GM18502 (cell line): ENCODE measurements at regions not wholly inside any gene's neighbourhood (a gene's known extent, or its start where the extent isn't known, plus 50 kb on each side); places are given as distances from the start of the nearest gene placed in this dataset.

ENCODE experiments used
- ATAC-seq: cut with Tn5 transposase; IDR thresholded peaks from one replicate; pipeline ENCODE4 v1.9.1; 2021; ENCODE audit warnings: mild to moderate bottlenecking; ENCODE audit not compliant: unreplicated experiment, poor library complexity

DNA sequence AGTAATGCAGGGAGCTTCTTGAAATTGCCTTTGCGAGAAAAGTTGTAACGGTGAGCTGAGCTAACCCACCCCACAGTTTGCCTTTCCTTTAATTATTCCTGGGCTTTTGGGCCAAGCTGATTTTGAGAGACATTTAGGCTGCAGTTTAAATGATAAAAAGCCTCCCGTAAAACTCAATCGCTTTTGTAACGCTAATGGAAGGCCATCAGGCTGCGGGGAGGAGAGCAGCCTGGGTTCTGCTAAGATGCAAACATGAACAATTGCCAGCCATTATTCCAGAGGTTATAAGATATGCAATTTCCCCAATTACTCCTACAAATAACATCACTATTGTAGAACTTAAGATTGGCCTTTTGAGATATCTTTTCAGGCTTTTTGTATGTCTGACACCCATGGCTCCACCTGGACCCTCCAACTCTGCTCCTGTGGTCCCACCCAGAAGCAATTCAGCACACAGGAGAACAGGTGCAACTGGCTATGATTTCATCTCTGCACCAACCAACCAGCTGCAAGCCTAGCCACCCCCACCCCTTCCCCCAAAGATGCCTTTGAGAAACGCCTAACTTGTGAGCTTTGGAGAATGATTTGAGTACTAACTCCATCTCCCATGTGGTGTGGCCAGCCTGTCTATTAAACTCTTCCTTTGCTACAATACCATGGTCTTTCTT, 108.2 kb upstream of the FAM9C start:
- no peak for ATAC-seq

DNA sequence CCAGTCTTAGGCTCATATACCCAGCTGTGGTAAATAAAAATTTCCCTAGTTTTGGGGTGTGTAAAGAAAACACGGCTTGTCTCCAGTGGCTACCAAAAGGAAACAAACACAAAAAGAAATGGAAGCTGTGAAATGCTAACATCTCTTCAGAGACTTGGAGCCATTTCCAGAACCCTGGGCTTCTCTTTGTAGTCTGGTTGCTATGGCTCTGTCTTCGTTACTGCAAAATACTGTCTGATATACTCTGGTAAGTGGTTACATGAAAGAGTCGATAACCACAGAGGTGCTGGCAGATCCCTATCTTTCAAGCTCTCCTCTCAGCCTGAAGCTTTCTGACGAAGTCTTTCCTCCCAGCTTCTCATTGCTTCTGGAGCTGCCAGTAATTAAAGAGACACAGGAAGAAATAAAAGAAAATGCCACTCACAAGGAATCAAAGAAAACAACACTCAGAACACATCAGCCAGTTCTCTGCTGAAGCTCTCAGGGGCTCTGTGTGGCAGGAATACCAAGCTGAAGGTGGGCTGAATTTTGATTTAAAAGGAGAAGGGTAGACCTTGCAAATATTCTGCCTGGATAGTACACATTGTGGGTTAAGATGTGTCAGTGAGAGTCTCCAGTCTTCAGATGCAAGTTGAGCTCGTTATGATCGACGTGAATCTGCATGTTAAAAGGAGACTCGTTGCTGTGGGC, 107.6 kb upstream of the FAM9C start:
- no peak for ATAC-seq

DNA sequence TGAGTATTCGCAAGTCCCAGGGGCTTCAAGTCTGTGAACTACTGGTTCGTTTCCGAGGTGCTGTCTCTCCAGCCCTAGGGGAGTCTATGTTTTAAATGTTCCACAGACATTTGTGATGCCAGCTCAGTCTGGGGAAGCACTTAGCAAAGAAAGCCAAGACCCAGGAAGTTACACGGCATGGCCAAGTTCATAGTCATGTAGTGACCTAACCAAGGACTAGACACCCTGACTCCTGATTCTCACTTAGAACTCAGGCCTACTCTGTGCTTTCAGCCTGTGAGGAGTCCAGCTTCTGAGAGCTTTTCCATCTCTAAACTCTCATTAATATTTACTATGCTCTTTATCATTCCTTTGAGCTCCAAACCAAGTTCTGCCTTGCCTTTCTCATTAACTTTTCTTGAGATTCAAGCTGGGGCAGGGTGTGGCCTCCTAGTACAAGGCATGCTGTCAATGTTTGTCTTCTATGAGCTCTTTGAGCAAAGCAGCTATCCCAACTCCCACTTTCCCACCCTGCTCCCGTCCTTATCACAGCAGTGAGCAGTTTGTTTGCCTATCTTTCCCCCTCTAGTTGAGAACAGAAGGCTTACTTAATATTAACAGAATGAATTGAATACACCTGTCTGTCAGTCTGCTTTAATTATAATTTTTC, 105.4 kb upstream of the FAM9C start:
- ATAC-seq = no peak

DNA sequence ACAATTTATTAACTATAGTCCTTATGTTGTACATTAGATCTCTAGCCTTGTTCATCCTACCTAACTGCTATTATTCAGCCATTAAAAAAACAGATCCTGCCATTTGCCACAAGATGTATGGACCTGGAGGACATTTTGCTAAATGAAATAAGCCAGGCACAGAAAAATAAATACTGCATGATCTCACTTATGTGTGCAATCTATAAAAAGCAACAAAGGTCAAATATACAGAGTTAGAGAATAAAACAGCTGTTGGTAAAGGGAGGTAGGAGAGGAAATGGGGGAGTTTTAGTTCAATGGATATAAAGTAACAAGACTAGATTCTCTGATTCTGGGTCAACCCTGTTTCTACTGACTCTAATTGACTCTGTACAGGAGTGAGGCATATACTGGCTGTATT, 103.3 kb upstream of the FAM9C start:
- no peak for ATAC-seq

DNA sequence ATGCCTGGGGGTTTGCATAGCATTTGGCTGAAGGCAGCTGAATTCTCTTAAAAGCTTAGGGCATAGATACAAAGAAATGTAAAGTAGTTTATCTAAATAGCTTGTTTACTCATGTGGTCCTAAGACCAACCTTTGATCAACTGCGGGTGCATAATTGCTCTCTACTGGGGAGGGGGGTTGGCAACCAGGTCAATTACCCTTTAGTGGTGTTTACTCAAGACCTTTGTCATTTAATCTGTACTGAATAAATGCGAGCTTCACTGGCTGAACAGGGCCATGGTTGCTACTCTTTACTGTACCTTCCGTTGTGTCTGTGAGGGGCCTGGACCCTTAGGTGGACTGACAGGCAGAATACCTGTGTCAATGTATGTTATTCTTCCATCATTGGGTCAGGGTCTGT, 102.7 kb upstream of the FAM9C start:
- ATAC-seq = no peak

DNA sequence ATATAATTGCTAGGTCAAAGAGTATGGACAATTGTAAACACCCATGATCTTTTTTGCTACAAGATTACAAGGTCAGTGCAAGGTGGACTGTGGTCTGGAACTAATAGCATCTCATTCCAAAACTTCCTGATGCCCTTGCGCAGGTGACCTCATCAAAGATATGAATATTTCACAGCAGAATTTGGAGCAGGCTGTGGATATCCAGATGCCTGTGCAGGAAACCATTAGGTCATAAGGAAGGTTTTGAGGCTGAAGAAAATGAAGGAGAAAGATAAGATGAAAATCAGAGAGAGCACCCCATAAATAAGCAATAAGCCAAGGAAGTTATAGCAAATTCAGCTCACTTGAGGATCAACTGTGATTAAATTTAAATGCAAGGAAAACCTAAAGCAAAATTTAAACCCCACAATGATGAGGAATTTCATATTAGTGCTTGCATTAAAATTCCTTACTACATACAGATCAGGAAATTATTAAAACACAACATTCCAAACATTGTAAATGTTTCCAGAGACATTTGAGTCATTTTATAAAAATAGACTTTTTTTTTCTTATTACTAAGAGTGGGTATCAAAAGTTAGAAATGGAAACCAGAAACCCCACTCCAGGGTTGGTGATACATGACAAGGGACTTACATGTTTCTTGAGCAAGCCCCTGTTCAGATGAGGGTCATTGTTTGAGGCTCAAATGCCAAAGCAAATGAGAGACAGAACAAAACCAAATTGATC, 100.7 kb upstream of the FAM9C start:
- ATAC-seq = no peak

DNA sequence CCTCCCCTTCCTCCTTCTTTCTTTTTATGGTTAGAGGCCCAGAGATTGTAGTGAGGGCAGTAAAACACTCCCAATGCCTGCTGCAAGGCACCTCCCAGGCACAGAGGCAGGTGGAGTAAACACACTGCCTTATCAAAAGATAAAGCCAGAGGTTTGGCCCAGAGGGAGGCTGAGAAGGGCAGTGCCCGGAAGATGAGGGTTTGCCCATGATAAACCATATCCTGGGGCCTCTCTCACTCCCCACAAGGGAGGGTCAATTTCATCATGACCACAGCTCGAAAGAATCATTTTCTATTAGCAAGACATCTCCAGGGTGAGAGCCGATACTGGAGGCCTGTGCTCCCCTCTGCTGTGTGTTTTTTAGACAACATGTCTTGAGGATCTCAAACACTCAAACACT, 98.5 kb upstream of the FAM9C start:
- no peak for ATAC-seq

DNA sequence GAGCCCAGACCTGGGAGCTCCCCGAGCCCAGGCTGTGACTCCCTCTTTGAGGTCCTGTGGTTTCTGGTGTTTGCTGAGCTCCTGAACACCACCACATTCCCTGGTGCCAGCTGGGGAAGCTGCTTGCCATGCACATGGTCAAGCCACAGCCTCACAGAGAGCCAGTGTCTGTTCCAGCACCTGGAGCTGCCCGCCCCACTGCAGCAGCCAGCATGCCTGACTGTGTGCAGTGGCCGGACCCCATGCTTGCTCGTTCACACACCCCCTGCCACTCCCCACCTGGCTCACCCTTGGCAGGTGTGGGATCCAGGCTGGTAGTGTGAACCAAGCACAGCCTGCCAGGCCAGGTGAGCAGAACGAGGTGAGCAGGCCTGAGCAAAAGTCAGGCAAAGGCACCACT, 95.6 kb upstream of the FAM9C start:
- ATAC-seq = no peak

DNA sequence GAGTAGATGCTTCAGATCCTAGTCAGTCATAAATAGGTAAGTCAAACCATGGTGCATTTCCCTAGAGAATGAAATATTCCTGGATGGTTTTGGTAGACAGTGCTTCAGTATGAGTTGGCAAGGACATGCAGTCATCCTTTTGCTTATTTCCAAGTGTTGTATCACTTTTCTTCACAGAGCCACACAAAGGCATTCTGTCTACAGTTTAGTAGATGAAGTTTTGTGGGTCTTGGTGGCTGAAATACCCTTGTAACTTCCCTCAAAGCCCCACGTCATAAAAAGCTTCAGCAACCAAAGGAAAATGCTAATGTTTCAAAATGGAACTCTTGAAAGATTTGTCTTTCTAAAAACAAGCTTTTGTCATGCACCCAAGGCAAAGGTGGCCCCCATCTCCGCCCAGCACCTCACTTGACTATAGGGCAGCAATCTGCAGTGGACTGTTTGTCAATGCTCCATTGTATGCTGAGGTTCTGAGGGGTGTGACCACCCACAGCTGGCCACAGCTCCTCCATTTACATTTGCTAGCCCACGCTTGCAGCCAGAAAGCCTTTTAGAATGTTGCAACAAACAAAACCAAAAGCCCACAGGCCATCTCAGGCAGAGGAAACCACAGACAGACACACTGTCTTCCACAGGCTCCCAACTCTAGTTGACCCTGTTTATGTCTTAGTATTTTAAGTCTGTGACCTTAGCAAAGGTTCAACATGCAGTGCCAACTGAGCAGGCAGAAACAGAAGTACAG, 87.1 kb upstream of the FAM9C start:
- no peak for ATAC-seq

DNA sequence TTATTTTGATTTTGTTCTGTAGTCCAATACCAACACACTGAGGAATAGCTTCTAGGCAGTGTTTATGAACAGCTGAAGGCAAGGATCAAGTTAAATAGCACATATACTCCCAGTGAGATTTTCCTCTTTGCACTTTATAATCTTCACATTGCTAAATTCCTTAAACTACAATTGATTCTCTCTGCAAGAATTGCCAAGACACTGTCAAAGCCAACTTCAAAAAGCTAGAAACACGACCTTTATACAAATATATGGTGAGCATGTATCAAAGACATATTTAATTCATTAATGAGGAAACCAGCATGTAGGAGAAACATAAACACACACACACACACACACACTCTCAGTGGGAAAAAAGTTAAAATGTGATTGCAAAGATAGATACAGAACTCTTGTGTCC, 86.4 kb upstream of the FAM9C start:
- ATAC-seq = no peak

DNA sequence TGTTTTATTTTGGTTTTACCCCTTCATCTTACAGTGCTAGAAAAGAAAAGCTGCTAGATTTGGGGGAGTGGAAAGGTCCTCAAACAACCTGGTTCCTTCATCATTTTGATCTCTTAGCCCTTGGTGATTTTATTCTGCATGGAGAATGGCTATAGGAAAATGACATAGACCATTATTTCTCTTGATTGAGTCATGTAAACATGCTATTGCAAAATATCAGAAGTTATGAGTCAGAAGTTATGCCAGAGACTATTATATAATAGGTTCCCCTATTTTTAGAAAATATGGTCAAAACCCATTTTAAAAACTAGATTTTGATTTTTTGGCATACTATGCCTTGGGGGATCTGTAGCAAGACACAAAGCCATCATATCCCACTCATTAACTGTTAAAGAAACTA, 83.7 kb upstream of the FAM9C start:
- ATAC-seq = no peak

DNA sequence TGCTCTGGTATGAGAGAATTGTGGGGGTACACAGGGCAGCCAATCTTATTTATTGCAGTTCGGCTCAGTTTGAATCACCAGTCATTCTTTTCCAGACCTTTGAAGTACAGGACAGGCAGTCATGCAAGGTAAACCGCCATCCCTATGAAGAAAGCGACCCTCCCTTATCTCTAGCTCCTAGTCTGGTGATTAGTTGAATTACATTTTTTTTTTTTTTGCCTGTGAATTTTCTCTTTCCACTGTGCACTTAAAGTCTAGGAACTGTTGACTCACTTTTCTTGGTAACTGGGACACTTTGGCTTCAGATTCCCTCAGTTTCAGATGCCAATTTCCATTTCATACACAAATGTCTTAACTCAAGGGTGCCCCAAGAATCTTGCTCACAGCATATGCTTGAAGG, 82.4 kb upstream of the FAM9C start:
- no peak for ATAC-seq

DNA sequence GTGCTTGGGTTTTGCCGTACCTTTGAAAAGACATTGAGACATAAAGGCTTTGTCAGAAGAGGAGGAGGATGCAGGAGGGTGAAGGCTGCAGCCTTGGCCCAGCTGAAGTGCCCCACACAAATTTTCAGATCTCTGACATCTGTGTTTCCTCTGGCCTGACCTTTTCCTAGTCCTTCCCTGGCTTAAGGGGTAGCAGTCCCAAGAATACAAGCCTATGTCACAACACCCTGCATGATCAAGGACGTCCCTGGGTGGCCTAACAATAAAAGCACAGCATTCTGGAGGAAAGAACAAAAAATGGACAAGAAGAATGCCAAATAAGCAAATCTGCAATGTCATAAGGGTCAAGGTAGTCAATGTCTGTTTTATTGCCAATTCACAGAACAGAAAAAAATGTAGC, 80.8 kb upstream of the FAM9C start:
- no peak for ATAC-seq

DNA sequence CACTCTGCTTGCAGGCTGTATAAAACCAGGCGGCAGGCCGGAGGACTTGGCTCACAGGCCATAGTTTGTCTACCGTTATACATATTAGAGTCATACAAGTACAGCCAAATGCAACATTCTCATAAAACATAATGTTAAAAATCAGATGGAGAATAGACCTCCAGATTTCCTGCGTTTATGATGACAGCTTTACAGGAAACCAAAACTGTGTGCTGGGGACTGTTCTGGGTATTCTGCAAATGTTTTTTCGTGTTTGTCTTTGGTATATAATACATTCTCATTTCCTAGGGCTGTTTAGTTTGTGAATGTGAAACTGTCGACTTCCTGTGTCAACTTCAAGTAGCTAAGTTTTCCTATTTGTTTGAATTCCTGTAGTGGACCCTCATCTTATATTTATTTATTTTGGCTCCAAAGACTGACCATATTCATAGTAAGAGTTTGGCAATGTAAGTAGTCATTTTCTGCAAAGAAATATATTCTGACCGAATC, 79.5 kb upstream of the FAM9C start:
- no peak for ATAC-seq

DNA sequence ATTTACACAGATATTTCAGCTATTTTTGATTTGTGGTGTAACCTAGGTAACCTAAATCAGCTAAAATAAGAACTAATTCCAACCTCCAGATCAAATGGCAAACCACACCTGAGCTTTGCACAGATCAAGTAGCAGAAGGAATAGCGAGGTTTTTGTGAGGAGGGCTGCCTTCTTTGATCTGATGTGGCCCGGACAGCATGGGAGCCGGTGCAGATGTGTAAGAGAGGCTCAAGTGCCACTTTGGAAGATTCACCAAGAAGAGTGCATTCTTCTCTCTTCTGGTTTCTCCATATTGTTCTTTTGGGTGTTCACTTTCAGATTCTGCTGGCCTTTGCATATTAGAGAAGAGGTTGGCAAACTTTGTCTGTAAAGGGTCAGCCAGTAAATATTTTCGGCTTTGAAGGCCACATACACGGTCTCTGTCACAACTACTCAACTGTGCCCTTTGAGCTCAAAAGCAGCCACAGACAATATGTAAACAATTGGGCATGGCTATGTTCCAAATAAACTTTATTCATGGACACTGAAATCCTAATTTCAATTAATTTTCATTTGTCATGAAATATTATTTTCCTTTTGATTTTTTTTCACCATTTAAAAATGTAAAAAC, 78.9 kb upstream of the FAM9C start:
- no peak for ATAC-seq

DNA sequence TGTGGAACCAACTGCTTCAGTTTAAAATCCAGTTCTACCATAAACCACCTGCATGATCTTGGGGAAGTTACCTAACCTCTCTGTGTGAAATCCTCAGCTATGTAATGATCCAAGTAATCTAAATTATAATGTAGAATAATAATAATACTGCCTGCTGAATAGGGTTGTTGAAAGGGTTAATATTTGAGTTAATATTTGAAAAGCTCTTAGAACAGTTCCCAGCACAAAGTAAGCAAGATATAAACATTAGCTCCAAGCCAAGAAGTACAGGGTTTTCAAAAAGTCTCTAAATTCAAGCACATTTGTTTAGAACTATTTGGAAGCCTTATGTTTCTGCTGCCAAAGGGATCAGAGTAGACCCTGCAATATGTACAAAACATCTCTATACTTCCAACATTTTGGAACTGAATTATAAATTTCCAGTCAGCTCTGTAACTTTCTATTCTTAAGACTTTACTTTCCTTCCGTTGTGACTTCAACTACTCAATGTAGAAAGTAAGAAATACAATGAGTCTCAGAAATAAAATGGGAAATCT, 76.7 kb upstream of the FAM9C start:
- ATAC-seq = no peak

DNA sequence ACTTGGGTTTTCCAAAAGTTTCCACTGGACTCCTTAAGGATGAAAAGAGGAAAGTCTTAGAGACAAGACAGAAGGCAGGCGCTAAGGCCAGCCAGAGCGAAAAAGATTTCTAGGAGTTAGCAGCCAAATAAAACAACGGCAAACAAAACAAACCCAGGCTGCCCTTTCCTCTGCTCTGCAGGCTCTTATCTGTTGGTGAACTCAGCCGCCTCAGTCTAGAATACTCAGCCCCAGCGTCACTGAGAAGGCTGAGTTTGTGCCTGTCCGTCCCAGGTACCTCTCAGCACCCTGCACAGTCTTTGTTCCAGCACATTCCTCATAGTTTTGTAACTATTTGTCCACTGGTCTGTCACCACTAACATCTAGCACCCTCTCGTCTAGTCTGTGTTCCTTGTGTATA, 75.6 kb upstream of the FAM9C start:
- ATAC-seq = no peak

DNA sequence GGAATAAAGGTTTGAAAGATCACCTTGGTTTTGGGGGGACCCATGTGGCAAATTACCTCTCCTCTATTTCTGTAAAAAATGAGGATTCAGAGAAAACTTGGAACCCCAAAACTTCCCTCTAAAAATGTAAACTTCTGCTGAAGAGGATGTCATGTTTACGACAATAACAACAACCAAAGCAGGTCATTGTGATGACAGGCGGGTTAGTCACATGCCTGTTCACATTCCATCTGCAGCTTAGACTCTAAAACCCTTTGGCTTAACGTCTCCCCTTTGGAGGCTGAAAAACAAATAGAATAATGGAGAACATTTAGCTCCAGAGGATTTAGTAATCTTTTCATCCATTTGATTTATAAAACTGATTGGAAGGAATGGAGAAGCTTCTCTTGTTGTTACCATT, 75.0 kb upstream of the FAM9C start:
- ATAC-seq = no peak

DNA sequence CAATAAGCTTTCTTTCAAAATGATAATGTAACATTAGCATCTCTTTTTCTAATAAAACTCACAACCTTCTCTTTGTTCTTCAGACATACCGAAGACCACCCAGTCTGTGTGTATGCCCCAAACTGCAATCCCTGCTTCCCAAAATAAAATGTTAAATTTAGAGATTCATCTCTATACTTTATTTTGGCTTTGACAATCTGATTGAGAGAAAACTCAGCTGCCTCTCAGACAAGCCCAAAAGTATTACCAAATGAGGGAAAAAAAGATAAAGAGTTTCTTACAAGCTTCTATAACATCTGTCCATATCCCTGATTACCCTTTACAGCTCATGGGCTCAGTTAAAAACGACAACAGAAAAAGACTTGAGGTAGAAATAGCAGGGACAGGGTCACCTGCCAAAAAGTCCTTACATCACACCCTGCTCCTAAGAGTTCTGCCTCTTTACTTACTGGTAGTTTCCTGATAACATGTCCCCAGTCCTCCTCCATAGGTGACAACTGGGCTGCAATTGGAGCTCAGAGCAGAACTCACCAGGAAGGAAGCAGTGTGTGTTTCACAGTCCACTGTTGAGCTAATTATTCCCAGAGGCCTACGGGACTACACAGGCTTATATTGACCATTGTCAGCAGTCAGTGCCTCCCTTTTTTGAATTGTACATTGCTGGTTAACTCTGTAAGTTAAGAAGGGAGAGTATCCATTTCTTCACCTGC, 70.9 kb upstream of the FAM9C start:
- ATAC-seq = no peak
